Keratinocyte (primary cell): ENCODE measurements at regions not wholly inside any gene's neighbourhood (a gene's known extent, or its start where the extent isn't known, plus 50 kb on each side); places are given as distances from the start of the nearest gene placed in this dataset.

Source experiments
- DNase-seq: peaks from one replicate; pipeline ENCODE4 v3.0.0-alpha.2; 2011; ENCODE audit warnings: low read depth, missing footprints, low spot score
- FAIRE-seq: peaks from 2 replicates; lab custom pipeline; 2011; peaks lifted over from hg19 to GRCh38; lab: Jason Lieb, UNC
- H2AFZ ChIP-seq: 2 replicates; pipeline ENCODE4 v1.6.0; 2012; ENCODE audit warnings: low read length, control low read depth, inconsistent platforms; ENCODE audit not compliant: control insufficient read depth
- H3K27ac ChIP-seq: 2 replicates; pipeline ENCODE4 v1.5.1; 2011; ENCODE audit warnings: low read length; ENCODE audit not compliant: control insufficient read depth, insufficient read depth
- H3K27me3 ChIP-seq: 3 replicates; pipeline ENCODE4 v1.6.0; 2011; ENCODE audit warnings: low read length; ENCODE audit not compliant: control insufficient read depth, insufficient read depth; ENCODE audit errors: extremely low read depth
- H3K36me3 ChIP-seq, 2 experiments: 2 replicates in 1 of 2; 3 replicates in 1 of 2; pipeline ENCODE4 v1.5.1; 2011; ENCODE audit warnings: low read length in 2 of 2, mild to moderate bottlenecking in 1 of 2; ENCODE audit not compliant: control insufficient read depth in 2 of 2, insufficient read depth in 2 of 2; ENCODE audit errors: extremely low read depth in 1 of 2
- H3K4me1 ChIP-seq: 3 replicates; pipeline ENCODE4 v1.5.1; 2011; ENCODE audit warnings: low read length; ENCODE audit not compliant: control insufficient read depth, insufficient read depth; ENCODE audit errors: extremely low read depth
- H3K4me2 ChIP-seq: 3 replicates; pipeline ENCODE4 v1.6.0; 2011; ENCODE audit warnings: low read depth, low read length; ENCODE audit not compliant: control insufficient read depth, insufficient read depth; ENCODE audit errors: extremely low read depth
- H3K4me3 ChIP-seq, 3 experiments: fragments of 200-600 bp in 1 of 3; sonication (generic) in 1 of 3; 2 replicates in 2 of 3; 3 replicates in 1 of 3; pipeline ENCODE4 v1.5.1; 2011 to 2016; ENCODE audit warnings: low read length in 3 of 3, mild to moderate bottlenecking in 3 of 3, control low read depth in 2 of 3, inconsistent platforms in 1 of 3, low read depth in 1 of 3, mixed read lengths in 1 of 3, mixed run types in 1 of 3, moderate library complexity in 1 of 3; ENCODE audit not compliant: control insufficient read depth in 2 of 3, insufficient read depth in 2 of 3; ENCODE audit errors: extremely low read depth in 1 of 3
- H3K79me2 ChIP-seq: 2 replicates; pipeline ENCODE4 v1.6.0; 2012; ENCODE audit warnings: low read length; ENCODE audit not compliant: control insufficient read depth, insufficient read depth
- H3K9ac ChIP-seq: 3 replicates; pipeline ENCODE4 v1.6.0; 2011; ENCODE audit warnings: low read length; ENCODE audit not compliant: control insufficient read depth, insufficient read depth; ENCODE audit errors: extremely low read depth
- H3K9me1 ChIP-seq: 3 replicates; pipeline ENCODE4 v1.6.0; 2011; ENCODE audit warnings: low read length; ENCODE audit not compliant: control insufficient read depth, insufficient read depth; ENCODE audit errors: extremely low read depth
- H3K9me3 ChIP-seq: 2 replicates; pipeline ENCODE4 v1.5.1; 2012; ENCODE audit warnings: low read depth, low read length; ENCODE audit not compliant: control insufficient read depth
- H4K20me1 ChIP-seq: 3 replicates; pipeline ENCODE4 v1.6.0; 2011; ENCODE audit warnings: low read length; ENCODE audit not compliant: control insufficient read depth, insufficient read depth; ENCODE audit errors: extremely low read depth
- EZH2 ChIP-seq: IDR thresholded peaks from one replicate; pipeline ENCODE4 v1.6.1; 2012; ENCODE audit warnings: inconsistent platforms, mild to moderate bottlenecking, low read length, moderate library complexity
- dilution Hi-C: fragments of 300-500 bp; cut with MboI; formaldehyde crosslinking; loops from one replicate; pipeline ENCODE4 v1.7.0; 2020; ENCODE audit warnings: low sequenced_read_pairs; ENCODE audit not compliant: extremely low pct_ligation_motif_present
- TF ChIP-seq, protein P1 (sequence below), 3 experiments: IDR thresholded peaks in 1 of 3; conservative IDR thresholded peaks in 1 of 3; optimal IDR thresholded peaks in 1 of 3; 2 replicates in 2 of 3; 3 replicates in 1 of 3; pipeline versions ENCODE3 to v1.5.1; 2011; ENCODE audit warnings: low read length in 3 of 3, mild to moderate bottlenecking in 3 of 3, moderate library complexity in 2 of 3, control low read depth in 1 of 3, inconsistent platforms in 1 of 3; ENCODE audit not compliant: insufficient read depth in 2 of 3; ENCODE audit errors: extremely low read depth in 1 of 3

GRCh38 chr7:36091874-36092176, 61.2 kb upstream of the EEPD1 start:
- dilution Hi-C loops: no loop called here
- no peak for FAIRE-seq
- TF ChIP-seq, protein P1, sequence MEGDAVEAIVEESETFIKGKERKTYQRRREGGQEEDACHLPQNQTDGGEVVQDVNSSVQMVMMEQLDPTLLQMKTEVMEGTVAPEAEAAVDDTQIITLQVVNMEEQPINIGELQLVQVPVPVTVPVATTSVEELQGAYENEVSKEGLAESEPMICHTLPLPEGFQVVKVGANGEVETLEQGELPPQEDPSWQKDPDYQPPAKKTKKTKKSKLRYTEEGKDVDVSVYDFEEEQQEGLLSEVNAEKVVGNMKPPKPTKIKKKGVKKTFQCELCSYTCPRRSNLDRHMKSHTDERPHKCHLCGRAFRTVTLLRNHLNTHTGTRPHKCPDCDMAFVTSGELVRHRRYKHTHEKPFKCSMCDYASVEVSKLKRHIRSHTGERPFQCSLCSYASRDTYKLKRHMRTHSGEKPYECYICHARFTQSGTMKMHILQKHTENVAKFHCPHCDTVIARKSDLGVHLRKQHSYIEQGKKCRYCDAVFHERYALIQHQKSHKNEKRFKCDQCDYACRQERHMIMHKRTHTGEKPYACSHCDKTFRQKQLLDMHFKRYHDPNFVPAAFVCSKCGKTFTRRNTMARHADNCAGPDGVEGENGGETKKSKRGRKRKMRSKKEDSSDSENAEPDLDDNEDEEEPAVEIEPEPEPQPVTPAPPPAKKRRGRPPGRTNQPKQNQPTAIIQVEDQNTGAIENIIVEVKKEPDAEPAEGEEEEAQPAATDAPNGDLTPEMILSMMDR (optimal IDR thresholded peaks at IDR 0.05 in 1 of 3, IDR thresholded peaks at IDR 0.05 in 1 of 3, conservative IDR thresholded peaks at IDR 0.05 in 1 of 3; ENCODE audit: extremely low read depth in 1 of 3, insufficient read depth in 2 of 3, low read length in 3 of 3): no peak
- no peak for TF ChIP-seq EZH2

GRCh38 chr7:36092221-36092771, 60.8 kb upstream of the EEPD1 start:
- Histone ChIP-seq H2AFZ (no peak overlapping the region), H3K4me2 (no peak overlapping the region), H4K20me1 (no peaks in the 10 kb centered on the region), H3K9me1 (no peaks in the 10 kb centered on the region), H3K4me3 (no peak overlapping the region), H3K36me3 (no peaks in the 10 kb centered on the region), H3K27me3 (no peaks in the 10 kb centered on the region), H3K4me1 (no peaks in the 10 kb centered on the region), H3K79me2 (no peaks in the 10 kb centered on the region), H3K9ac (no peak overlapping the region), H3K9me3 (no peaks in the 10 kb centered on the region), H3K27ac (no peak overlapping the region)
- TF ChIP-seq, protein P1 (optimal IDR thresholded peaks at IDR 0.05 in 1 of 3, IDR thresholded peaks at IDR 0.05 in 1 of 3, conservative IDR thresholded peaks at IDR 0.05 in 1 of 3; ENCODE audit: extremely low read depth in 1 of 3, insufficient read depth in 2 of 3, low read length in 3 of 3): no peak
- no peak for TF ChIP-seq EZH2
- DNase-seq (no peak), FAIRE-seq (no peak)
- dilution Hi-C loops: no loop called here

More at GRCh38 chr7:36091874-36092176, 61.2 kb upstream of the EEPD1 start:
- H3K9ac ChIP-seq: no peak overlapping the region
- H2AFZ ChIP-seq: no peak overlapping the region
- no peaks in the 10 kb centered on the region for H3K9me1 ChIP-seq
- H3K4me2 ChIP-seq: no peak overlapping the region
- no peaks in the 10 kb centered on the region for H4K20me1 ChIP-seq
- H3K27me3 ChIP-seq: no peaks in the 10 kb centered on the region
- DNase-seq: no peak
- no peak overlapping the region for H3K4me3 ChIP-seq
- H3K36me3 ChIP-seq: no peaks in the 10 kb centered on the region
- H3K27ac ChIP-seq: no peak overlapping the region
- no peaks in the 10 kb centered on the region for H3K9me3 ChIP-seq
- H3K4me1 ChIP-seq: no peaks in the 10 kb centered on the region
- no peaks in the 10 kb centered on the region for H3K79me2 ChIP-seq
